ENCODE measurements at regions not wholly inside any gene's neighbourhood (a gene's known extent, or its start where the extent isn't known, plus 50 kb on each side); places are given as distances from the start of the nearest gene placed in this dataset.

- no peak for DNase-seq
Measured at GRCh38 chr2:147499785-147500184, 345.0 kb upstream of the ACVR2A start.

GRCh38 chr2:147495734-147496133 lies 349.1 kb upstream of the ACVR2A start:
- peak; percentile 57 for DNase-seq

- DNase-seq = no peak
Measured at GRCh38 chr2:147492471-147492870, 352.4 kb upstream of the ACVR2A start.

- no peak for DNase-seq
Measured at GRCh38 chr2:147491506-147491905, 353.3 kb upstream of the ACVR2A start.

GRCh38 chr2:147490401-147491261 lies 354.2 kb upstream of the ACVR2A start:
- no peak for DNase-seq

- no peak for DNase-seq
Measured at GRCh38 chr2:147488472-147488871, 356.4 kb upstream of the ACVR2A start.

GRCh38 chr2:147487978-147488289 lies 356.9 kb upstream of the ACVR2A start:
- DNase-seq = no peak

GRCh38 chr2:147487286-147487977 lies 357.4 kb upstream of the ACVR2A start:
- no peak for DNase-seq

GRCh38 chr2:147485210-147485851 lies 359.5 kb upstream of the ACVR2A start:
- no peak for DNase-seq

GRCh38 chr2:147483911-147484310 lies 360.9 kb upstream of the ACVR2A start:
- DNase-seq = no peak

GRCh38 chr2:147482916-147483669 lies 361.7 kb upstream of the ACVR2A start:
- DNase-seq = no peak

GRCh38 chr2:147482111-147482895 lies 362.5 kb upstream of the ACVR2A start:
- DNase-seq = no peak

- DNase-seq = no peak
Measured at GRCh38 chr2:147479358-147479757, 365.5 kb upstream of the ACVR2A start.

- DNase-seq = no peak
Measured at GRCh38 chr2:147473075-147473474, 371.8 kb upstream of the ACVR2A start.

- no peak for DNase-seq
Measured at GRCh38 chr2:147471126-147471525, 373.7 kb upstream of the ACVR2A start.

- no peak for DNase-seq
Measured at GRCh38 chr2:147469471-147469870, 375.4 kb upstream of the ACVR2A start.

GRCh38 chr2:147468963-147469362 lies 375.9 kb upstream of the ACVR2A start:
- DNase-seq = no peak

- no peak for DNase-seq
Measured at GRCh38 chr2:147468349-147468748, 376.5 kb upstream of the ACVR2A start.

- DNase-seq = no peak
Measured at GRCh38 chr2:147467441-147467840, 377.4 kb upstream of the ACVR2A start.

GRCh38 chr2:147464737-147465357 lies 380.0 kb upstream of the ACVR2A start:
- DNase-seq = no peak

- DNase-seq = no peak
Measured at GRCh38 chr2:147463881-147464520, 380.8 kb upstream of the ACVR2A start.
